PC-3 (cell line): ENCODE measurements at regions not wholly inside any gene's neighbourhood (a gene's known extent, or its start where the extent isn't known, plus 50 kb on each side); places are given as distances from the start of the nearest gene placed in this dataset.
"Not testable (repeated sequence)": the region's sequence is repeated elsewhere in the genome, so short reads cannot be mapped to it uniquely, and the experiment has no call there.

Source experiments
- CTCF ChIP-seq: fragments of 300-600 bp; sonication (generic); conservative IDR thresholded peaks from 2 replicates; pipeline ENCODE4 v1.5.1; 2017; ENCODE audit warnings: antibody characterized with exemption, low read depth, mild to moderate bottlenecking, low read length
- EZH2 ChIP-seq: fragments of 300-600 bp; sonication (generic); IDR thresholded peaks from one replicate; pipeline ENCODE4 v1.6.1; 2017; ENCODE audit warnings: antibody characterized with exemption, mild to moderate bottlenecking, low read length; ENCODE audit not compliant: unreplicated experiment

GRCh38 chr2:91771604-91772003 lies 3080.1 kb downstream of the RPIA start:
- not testable (repeated sequence) for TF ChIP-seq CTCF, EZH2
